RWPE1 (cell line): ENCODE measurements at regions not wholly inside any gene's neighbourhood (a gene's known extent, or its start where the extent isn't known, plus 50 kb on each side); places are given as distances from the start of the nearest gene placed in this dataset.

Source experiments
- CTCF ChIA-PET: fragments of 350-600 bp; sonication (Branson Sonifier 250); formaldehyde crosslinking; extraction: SDS; loops from one replicate; lab custom pipeline; 2021; lab: Yijun Ruan, JAX
- POLR2A ChIA-PET: fragments of 400-600 bp; formaldehyde crosslinking; extraction: SDS; loops from one replicate; lab custom pipeline; 2020; ENCODE audit warnings: antibody characterized with exemption; ENCODE audit not compliant: low non-redundant PET; lab: Yijun Ruan, JAX
- DNase-seq: peaks from one replicate; pipeline ENCODE4 v3.0.0; 2012; ENCODE audit warnings: low spot score
- H3K27ac ChIP-seq: fragments of 450-650 bp; 2 replicates; pipeline ENCODE4 v1.5.1; 2017
- CTCF ChIP-seq: fragments of 450-650 bp; conservative IDR thresholded peaks from 2 replicates; pipeline ENCODE4 v1.5.1; 2017; ENCODE audit warnings: low read depth, mild to moderate bottlenecking

- no peak for TF ChIP-seq CTCF
- POLR2A ChIA-PET: no interaction called here
- no peak for DNase-seq
- no peak overlapping the region for H3K27ac ChIP-seq
- CTCF ChIA-PET: no interaction called here
These were observed 220.7 kb upstream of the CASK start for GRCh38 chrX:42143866-42144592.

GRCh38 chrX:42140320-42140719 lies 217.0 kb upstream of the CASK start:
- DNase-seq: no peak
- CTCF ChIA-PET: no interaction called here

GRCh38 chrX:42135583-42136228 lies 212.4 kb upstream of the CASK start:
- H3K27ac ChIP-seq: no peak overlapping the region
- no peak for DNase-seq
- ChIA-PET POLR2A (no interaction called here), CTCF (no interaction called here)
- no peak for TF ChIP-seq CTCF

More at GRCh38 chrX:42140320-42140719, 217.0 kb upstream of the CASK start:
- no peak for TF ChIP-seq CTCF
- POLR2A ChIA-PET: interaction anchor here (0.7 kb wide), 1 partner anchor 987 kb away, joined by 3 read pairs; no protein-coding TSS in a partner anchor
- H3K27ac ChIP-seq: no peak overlapping the region

- ChIA-PET CTCF (interaction anchor here (0.6 kb wide), 1 partner anchor 27 kb away, joined by 3 read pairs; no protein-coding TSS in a partner anchor), POLR2A (no interaction called here)
- no peak for TF ChIP-seq CTCF
- DNase-seq: peak; percentile 5
- no peak overlapping the region for H3K27ac ChIP-seq
These were observed 208.5 kb upstream of the CASK start for GRCh38 chrX:42131856-42132255.

GRCh38 chrX:42129022-42129940 lies 205.9 kb upstream of the CASK start:
- no peak overlapping the region for H3K27ac ChIP-seq
- POLR2A ChIA-PET: no interaction called here
- TF ChIP-seq CTCF: no peak
- no peak for DNase-seq
- CTCF ChIA-PET: no interaction called here

- H3K27ac ChIP-seq: no peak overlapping the region
- POLR2A ChIA-PET: no interaction called here
- DNase-seq: no peak
- no peak for TF ChIP-seq CTCF
- CTCF ChIA-PET: no interaction called here
These were observed 205.2 kb upstream of the CASK start for GRCh38 chrX:42128587-42128986.
